ENCODE measurements at regions not wholly inside any gene's neighbourhood (a gene's known extent, or its start where the extent isn't known, plus 50 kb on each side); places are given as distances from the start of the nearest gene placed in this dataset.

- Histone ChIP-seq H3K4me3 (no peak overlapping the region), H3K36me3 (no peaks in the 10 kb centered on the region), H3K9me3 (replicated peaks) (peaks cover 3% of the 10 kb centered on the region; the same call in 1 of the 2 replicates), H3K27ac (no peak overlapping the region), H3K4me1 (peaks cover 30% of the 10 kb centered on the region), H3K27me3 (no peaks in the 10 kb centered on the region)
- DNase-seq: peak in 1 of 2 experiments; percentile 75
Measured at GRCh38 chr4:26081795-26082498, 167.9 kb downstream of the SMIM20 start.

GRCh38 chr4:26082565-26082964 is 168.5 kb downstream of the SMIM20 start:
- Histone ChIP-seq H3K27me3 (no peaks in the 10 kb centered on the region), H3K9me3 (replicated peaks) (no peaks in the 10 kb centered on the region), H3K27ac (no peak overlapping the region), H3K36me3 (no peaks in the 10 kb centered on the region), H3K4me1 (peaks cover 30% of the 10 kb centered on the region), H3K4me3 (no peak overlapping the region)
- no peak for DNase-seq

DNA sequence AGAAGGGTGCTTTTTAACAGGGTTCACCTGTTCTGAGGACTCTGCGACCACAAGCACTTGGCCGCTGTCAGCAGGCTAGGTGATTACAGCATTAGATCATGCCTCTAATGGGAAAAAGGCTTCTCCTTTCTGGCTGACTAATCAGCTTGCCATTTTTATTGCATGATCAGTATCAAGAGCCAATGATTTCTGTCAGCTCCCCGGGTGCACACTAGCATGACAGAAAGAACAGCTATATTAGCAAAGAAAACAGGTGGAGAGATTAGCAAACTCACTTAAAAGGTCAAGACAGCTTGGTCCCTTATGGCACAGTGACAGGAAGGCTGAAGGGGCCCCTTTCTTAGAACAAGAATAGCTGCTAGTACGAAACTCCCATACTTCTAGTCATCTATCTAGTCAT is 170.0 kb downstream of the SMIM20 start:
- peaks cover 42% of the 10 kb centered on the region for H3K4me1 ChIP-seq
- H3K4me3 ChIP-seq: no peak overlapping the region
- no peaks in the 10 kb centered on the region for H3K9me3 ChIP-seq (replicated peaks)
- H3K27ac ChIP-seq: peak overlapping the region; percentile 37
- no peaks in the 10 kb centered on the region for H3K36me3 ChIP-seq
- no peaks in the 10 kb centered on the region for H3K27me3 ChIP-seq
- peak; percentile 88 to 96 for DNase-seq

DNA sequence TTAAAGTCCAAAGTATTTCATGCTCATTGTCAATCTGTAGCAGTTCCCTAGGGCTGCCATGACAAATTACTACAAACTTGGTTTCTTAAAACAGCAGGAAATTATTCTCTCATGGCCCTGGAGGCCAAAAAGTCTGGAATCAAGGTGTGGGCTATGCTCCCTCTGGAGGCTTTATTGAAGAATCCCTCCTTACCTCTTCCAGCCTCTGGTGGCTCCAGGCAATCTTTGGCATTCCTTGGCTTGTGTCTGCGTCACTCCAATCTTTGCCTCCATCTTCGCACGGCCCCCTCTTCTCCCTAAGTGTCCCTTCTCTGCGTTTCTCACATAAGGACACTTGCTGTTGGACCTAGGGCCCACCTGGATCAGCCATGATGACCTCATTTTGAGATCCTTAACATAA is 170.4 kb downstream of the SMIM20 start:
- Histone ChIP-seq H3K4me3 (no peak overlapping the region), H3K4me1 (peaks cover 47% of the 10 kb centered on the region), H3K27me3 (no peaks in the 10 kb centered on the region), H3K36me3 (no peaks in the 10 kb centered on the region), H3K9me3 (replicated peaks) (no peaks in the 10 kb centered on the region), H3K27ac (peak overlapping the region; percentile 37)
- DNase-seq: no peak

DNA sequence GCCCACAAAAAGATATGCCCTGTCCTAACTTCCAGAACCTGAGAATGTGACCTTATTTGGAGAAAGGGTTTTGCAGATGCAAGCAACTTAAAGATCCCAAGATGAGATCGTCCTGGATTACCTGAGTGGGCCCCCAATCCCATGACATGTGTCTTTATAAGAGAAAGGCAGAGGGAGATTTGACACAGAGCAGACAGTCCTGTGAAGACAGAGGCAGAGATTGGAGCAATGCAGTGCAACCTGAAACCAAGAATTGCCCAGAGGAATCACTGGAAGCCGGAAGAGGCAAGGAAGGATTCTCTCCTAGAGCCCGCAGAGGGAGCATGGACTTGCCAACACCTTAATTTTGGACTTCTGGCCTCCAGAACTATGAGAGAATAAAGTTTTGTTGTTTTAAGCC is 171.5 kb downstream of the SMIM20 start:
- H3K9me3 ChIP-seq (replicated peaks): peaks cover 5% of the 10 kb centered on the region
- peaks cover 47% of the 10 kb centered on the region for H3K4me1 ChIP-seq
- no peak overlapping the region for H3K4me3 ChIP-seq
- peak in 1 of 2 experiments; percentile 39 for DNase-seq
- H3K27ac ChIP-seq: no peak overlapping the region
- no peaks in the 10 kb centered on the region for H3K36me3 ChIP-seq
- no peaks in the 10 kb centered on the region for H3K27me3 ChIP-seq

DNA sequence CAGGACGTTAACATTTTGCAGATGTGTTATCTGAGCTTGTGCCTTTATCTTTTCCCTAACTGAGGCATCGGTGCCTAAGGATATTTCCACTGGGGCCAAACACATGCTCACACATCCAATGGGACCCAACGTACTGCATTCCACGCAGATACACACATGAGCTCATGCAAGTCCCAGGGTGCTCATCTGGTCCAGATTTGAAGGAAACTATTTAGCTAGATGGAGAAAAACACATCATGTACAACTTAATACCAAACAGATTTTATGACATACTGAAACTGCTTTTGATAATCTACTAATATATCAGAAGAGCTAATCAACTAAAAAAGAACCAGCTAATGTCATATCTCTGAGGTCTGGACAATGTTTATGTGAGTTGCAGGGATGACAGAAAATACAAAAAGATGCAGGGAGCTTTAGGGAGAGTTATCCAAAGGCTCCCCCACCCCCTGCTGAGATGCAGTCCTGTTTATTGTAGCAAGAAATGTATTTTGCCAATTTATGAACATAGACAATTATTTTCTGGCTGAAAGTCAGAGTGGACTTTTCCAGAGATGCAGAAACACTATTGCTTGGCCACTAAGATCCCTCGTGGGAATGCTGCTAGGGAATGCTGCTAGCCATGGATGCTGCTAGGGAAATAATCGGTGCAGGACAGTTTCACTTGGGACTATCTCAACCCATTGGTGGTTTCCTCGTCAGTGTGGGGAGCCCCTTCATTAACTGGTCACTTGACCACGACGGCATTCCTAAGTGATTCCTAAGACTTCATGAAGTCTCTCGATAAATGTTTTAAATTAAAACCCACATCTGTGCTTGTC is 172.8 kb downstream of the SMIM20 start:
- peaks cover 47% of the 10 kb centered on the region for H3K4me1 ChIP-seq
- H3K27me3 ChIP-seq: no peaks in the 10 kb centered on the region
- DNase-seq: no peak
- no peak overlapping the region for H3K4me3 ChIP-seq
- no peak overlapping the region for H3K27ac ChIP-seq
- H3K9me3 ChIP-seq (replicated peaks): peaks cover 14% of the 10 kb centered on the region
- no peaks in the 10 kb centered on the region for H3K36me3 ChIP-seq

DNA sequence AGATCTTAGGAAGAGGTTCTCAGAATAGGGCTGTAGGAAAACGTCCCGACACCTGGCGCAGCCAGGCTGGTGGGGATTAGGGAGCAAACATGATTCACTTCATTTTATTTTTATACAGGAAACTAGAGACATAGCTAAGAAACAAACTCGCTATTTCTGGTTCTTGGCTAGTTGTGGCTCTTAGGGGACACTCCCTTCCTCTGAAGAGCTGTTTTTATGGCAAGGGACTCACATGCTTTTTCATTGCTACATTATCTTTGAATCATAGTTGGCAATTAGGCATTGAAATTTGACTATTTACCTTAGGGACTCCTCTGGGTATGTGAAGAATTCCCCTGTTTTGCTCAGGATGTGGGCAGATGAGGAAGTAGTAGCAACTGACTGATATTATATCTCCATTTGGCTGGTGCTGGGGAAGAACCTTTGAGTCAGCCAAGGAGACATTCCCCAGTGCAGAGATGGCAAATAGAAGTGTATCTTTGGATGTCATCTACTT is 174.5 kb downstream of the SMIM20 start:
- Histone ChIP-seq H3K36me3 (no peaks in the 10 kb centered on the region), H3K4me1 (peaks cover 38% of the 10 kb centered on the region), H3K27ac (peak overlapping the region; percentile 1; the same call in 1 of the 2 replicates), H3K4me3 (no peak overlapping the region), H3K9me3 (replicated peaks) (peaks cover 14% of the 10 kb centered on the region), H3K27me3 (no peaks in the 10 kb centered on the region)
- DNase-seq: peak; percentile 34 to 52

GRCh38 chr4:26093551-26093950 is 179.5 kb downstream of the SMIM20 start:
- DNase-seq: no peak
- H3K27me3 ChIP-seq: no peaks in the 10 kb centered on the region
- H3K4me3 ChIP-seq: no peak overlapping the region
- H3K27ac ChIP-seq: no peak overlapping the region
- peaks cover 24% of the 10 kb centered on the region for H3K9me3 ChIP-seq (replicated peaks)
- H3K4me1 ChIP-seq: peaks cover 9% of the 10 kb centered on the region
- no peaks in the 10 kb centered on the region for H3K36me3 ChIP-seq

GRCh38 chr4:26094076-26094475 is 180.1 kb downstream of the SMIM20 start:
- H3K9me3 ChIP-seq (replicated peaks): peaks cover 24% of the 10 kb centered on the region
- H3K36me3 ChIP-seq: no peaks in the 10 kb centered on the region
- no peak for DNase-seq
- H3K27ac ChIP-seq: no peak overlapping the region
- H3K27me3 ChIP-seq: no peaks in the 10 kb centered on the region
- no peak overlapping the region for H3K4me3 ChIP-seq
- H3K4me1 ChIP-seq: peaks cover 4% of the 10 kb centered on the region

DNA sequence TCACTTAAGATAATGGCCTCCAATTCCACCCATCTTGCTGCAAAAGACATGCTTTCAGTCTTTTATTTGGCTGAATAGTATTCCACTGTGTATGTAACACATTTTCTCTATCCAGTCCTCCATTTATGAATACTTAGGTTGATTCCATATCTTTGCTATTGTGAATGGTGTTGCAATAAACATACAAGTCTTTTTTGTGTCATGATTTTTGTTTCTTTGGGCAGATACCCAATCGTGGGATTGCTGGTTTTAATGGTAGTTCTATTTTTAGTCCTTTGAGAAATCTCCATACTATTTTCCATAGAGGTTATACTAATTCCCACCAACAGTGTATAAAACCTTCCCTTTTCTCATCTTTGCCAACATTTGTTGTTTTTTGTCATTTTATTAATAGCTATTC is 180.9 kb downstream of the SMIM20 start:
- H3K4me3 ChIP-seq: no peak overlapping the region
- H3K36me3 ChIP-seq: no peaks in the 10 kb centered on the region
- no peak for DNase-seq

DNA sequence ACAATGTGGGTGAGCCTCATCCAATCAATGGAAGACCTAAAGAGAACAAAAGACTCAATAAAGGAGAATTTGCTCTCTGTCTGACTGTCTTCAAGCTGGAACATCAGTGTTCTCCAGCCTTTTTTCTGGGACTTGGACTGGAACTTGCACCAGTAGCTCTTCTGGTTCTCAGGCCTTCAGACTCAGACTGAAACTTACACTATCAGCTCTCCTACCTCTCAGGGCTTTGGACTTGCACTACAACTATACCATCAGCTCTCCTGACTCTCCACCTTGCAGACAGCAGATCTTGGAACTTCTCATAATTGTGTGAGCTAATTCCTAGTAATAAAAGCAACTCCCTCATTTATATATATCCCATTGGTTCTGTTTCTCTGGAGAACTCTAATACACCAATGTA is 185.9 kb downstream of the SMIM20 start:
- H3K27ac ChIP-seq: no peak overlapping the region
- no peaks in the 10 kb centered on the region for H3K36me3 ChIP-seq
- no peaks in the 10 kb centered on the region; the same call in 1 of the 2 replicates for H3K4me1 ChIP-seq
- no peak overlapping the region for H3K4me3 ChIP-seq
- peaks cover 12% of the 10 kb centered on the region; the same call in 1 of the 2 replicates for H3K9me3 ChIP-seq (replicated peaks)
- no peak for DNase-seq
- H3K27me3 ChIP-seq: no peaks in the 10 kb centered on the region

More for the DNA sequence above, 180.9 kb downstream of the SMIM20 start:
- no peaks in the 10 kb centered on the region for H3K4me1 ChIP-seq
- peaks cover 24% of the 10 kb centered on the region for H3K9me3 ChIP-seq (replicated peaks)
- H3K27me3 ChIP-seq: no peaks in the 10 kb centered on the region
- H3K27ac ChIP-seq: no peak overlapping the region

DNA sequence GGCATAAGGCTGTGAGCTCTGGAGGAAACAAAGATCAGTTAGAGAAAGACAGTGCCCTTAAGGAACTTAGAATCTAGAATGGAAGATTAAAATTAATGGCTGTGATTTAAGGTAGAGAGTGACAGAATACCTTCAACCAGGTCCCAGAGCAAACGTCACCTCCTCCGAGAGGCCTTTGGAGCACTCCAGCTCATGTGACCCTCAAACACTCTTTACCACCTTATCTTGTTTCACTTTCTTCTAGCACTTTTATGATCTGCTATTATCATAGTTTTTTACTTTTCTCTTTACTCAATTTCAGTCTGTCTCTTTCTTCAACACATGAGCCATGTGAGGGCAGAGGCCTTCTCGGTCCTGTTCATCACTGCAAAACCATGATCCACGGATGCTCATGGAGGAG is 187.0 kb downstream of the SMIM20 start:
- Histone ChIP-seq H3K4me1 (peaks cover 3% of the 10 kb centered on the region), H3K9me3 (replicated peaks) (peaks cover 12% of the 10 kb centered on the region; the same call in 1 of the 2 replicates), H3K36me3 (no peaks in the 10 kb centered on the region), H3K27me3 (no peaks in the 10 kb centered on the region), H3K4me3 (no peak overlapping the region), H3K27ac (no peak overlapping the region)
- no peak for DNase-seq

DNA sequence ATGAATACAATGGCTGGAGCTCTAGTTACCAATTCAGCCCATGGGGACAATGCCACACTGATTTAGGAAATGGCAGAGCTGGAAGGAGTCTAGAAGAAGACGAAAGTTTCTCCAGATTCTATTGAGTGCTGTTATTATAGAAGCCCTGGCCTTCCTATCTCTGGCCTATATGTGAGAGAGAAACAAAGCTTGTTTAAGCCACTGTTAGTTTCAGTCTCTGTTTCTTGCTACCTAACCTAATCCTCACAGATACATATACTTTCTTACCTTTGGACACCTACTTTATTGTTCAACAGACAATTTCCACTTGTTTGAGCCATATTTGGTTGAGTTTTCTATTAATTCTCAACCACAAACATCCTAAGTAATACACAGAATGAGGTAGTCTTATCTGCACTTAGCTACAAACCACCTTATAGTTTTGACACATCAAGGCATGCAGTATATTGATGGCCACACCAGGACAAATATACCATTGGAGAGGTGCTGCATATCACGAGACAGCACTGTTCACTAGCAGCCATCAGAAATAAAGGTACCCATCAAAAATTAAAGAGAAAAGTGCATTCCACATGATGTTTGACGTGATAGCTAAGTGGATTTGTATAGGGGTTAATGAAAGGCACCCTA is 190.2 kb downstream of the SMIM20 start:
- no peak for DNase-seq
- Histone ChIP-seq H3K27me3 (no peaks in the 10 kb centered on the region), H3K9me3 (replicated peaks) (peaks cover 6% of the 10 kb centered on the region; the same call in 1 of the 2 replicates), H3K4me1 (peaks cover 5% of the 10 kb centered on the region), H3K27ac (no peak overlapping the region), H3K36me3 (no peaks in the 10 kb centered on the region), H3K4me3 (no peak overlapping the region)

GRCh38 chr4:26105337-26105736 is 191.3 kb downstream of the SMIM20 start:
- H3K9me3 ChIP-seq (replicated peaks): peaks cover 6% of the 10 kb centered on the region; the same call in 1 of the 2 replicates

More at GRCh38 chr4:26105337-26105736, 191.3 kb downstream of the SMIM20 start:
- H3K36me3 ChIP-seq: no peaks in the 10 kb centered on the region
- H3K27me3 ChIP-seq: no peaks in the 10 kb centered on the region
- H3K4me1 ChIP-seq: peaks cover 5% of the 10 kb centered on the region
- no peak for DNase-seq
- no peak overlapping the region for H3K27ac ChIP-seq
- H3K4me3 ChIP-seq: no peak overlapping the region
